GM19351 (cell line): ENCODE measurements at regions not wholly inside any gene's neighbourhood (a gene's known extent, or its start where the extent isn't known, plus 50 kb on each side); places are given as distances from the start of the nearest gene placed in this dataset.
A peak's percentile ranks its signal among the peaks of the same experiment; 100 is the strongest.
"Not testable (repeated sequence)": the region's sequence is repeated elsewhere in the genome, so short reads cannot be mapped to it uniquely, and the experiment has no call there.

ENCODE experiments used
- ATAC-seq: cut with Tn5 transposase; IDR thresholded peaks from one replicate; pipeline ENCODE4 v1.9.1; 2021; ENCODE audit warnings: mild to moderate bottlenecking, moderate library complexity; ENCODE audit not compliant: unreplicated experiment

GRCh38 chr9:87781331-87781730 is 55.4 kb downstream of the CTSL start:
- no peak for ATAC-seq

GRCh38 chr9:87783180-87783579 is 57.3 kb downstream of the CTSL start:
- ATAC-seq, result no peak

- not testable (repeated sequence) for ATAC-seq
Observed at GRCh38 chr9:87785315-87785970, 59.5 kb downstream of the CTSL start.

GRCh38 chr9:87786423-87786822 is 60.5 kb downstream of the CTSL start:
- no peak for ATAC-seq

GRCh38 chr9:87786876-87787275 is 61.0 kb downstream of the CTSL start:
- ATAC-seq, result no peak

GRCh38 chr9:87787735-87788134 is 61.8 kb downstream of the CTSL start:
- ATAC-seq, result no peak

- peak; percentile 99 for ATAC-seq
Observed at GRCh38 chr9:87792831-87793288, 66.9 kb downstream of the CTSL start.

GRCh38 chr9:87793292-87793691 is 67.4 kb downstream of the CTSL start:
- peak; percentile 4 for ATAC-seq

- ATAC-seq, result no peak
Observed at GRCh38 chr9:87795178-87795577, 69.3 kb downstream of the CTSL start.

- ATAC-seq, result no peak
Observed at GRCh38 chr9:87796196-87796595, 70.3 kb downstream of the CTSL start.

GRCh38 chr9:87798261-87798833 is 72.4 kb downstream of the CTSL start:
- no peak for ATAC-seq

- ATAC-seq, result no peak
Observed at GRCh38 chr9:87799503-87799902, 73.6 kb downstream of the CTSL start.

GRCh38 chr9:87800456-87800855 is 74.5 kb downstream of the CTSL start:
- ATAC-seq, result no peak

GRCh38 chr9:87801013-87801412 is 75.1 kb downstream of the CTSL start:
- ATAC-seq, result no peak

- ATAC-seq, result no peak
Observed at GRCh38 chr9:87803166-87803565, 77.2 kb downstream of the CTSL start.

GRCh38 chr9:87803623-87804345 is 77.9 kb downstream of the CTSL start:
- no peak for ATAC-seq

- ATAC-seq, result no peak
Observed at GRCh38 chr9:87805259-87805658, 77.4 kb upstream of the SPATA31E1 start.

GRCh38 chr9:87810008-87810407 is 72.7 kb upstream of the SPATA31E1 start:
- no peak for ATAC-seq

- ATAC-seq, result no peak
Observed at GRCh38 chr9:87810679-87811178, 71.9 kb upstream of the SPATA31E1 start.

- no peak for ATAC-seq
Observed at GRCh38 chr9:87812375-87813118, 70.1 kb upstream of the SPATA31E1 start.

- no peak for ATAC-seq
Observed at GRCh38 chr9:87813119-87813463, 69.6 kb upstream of the SPATA31E1 start.
